ENCODE measurements at regions not wholly inside any gene's neighbourhood (a gene's known extent, or its start where the extent isn't known, plus 50 kb on each side); places are given as distances from the start of the nearest gene placed in this dataset.
A peak's percentile ranks its signal among the peaks of the same experiment; 100 is the strongest.

- peak; percentile 52 for DNase-seq
Observed at GRCh38 chr10:35912615-35913569, 270.8 kb upstream of the FZD8 start.

GRCh38 chr10:35911954-35912353, 269.9 kb upstream of the FZD8 start:
- no peak for DNase-seq

DNA sequence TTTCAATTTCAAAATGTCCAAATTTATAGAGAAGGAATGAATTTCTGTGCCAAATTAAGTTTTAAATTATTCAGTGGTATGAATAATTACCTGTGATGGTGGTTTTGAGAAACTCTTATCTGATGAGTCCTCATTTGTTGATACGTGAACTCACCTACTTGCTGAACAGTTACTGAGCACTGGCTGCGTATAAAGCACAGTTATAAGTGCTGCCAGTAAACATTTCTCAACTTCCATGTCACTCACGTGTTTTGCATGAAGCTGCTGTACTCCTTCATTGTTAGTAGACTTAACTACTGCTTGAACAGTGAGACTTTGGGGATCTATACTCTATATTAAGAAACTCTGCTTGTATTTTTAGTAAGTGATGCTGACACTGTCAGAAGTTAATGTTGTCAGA, 269.1 kb upstream of the FZD8 start:
- DNase-seq: no peak

DNA sequence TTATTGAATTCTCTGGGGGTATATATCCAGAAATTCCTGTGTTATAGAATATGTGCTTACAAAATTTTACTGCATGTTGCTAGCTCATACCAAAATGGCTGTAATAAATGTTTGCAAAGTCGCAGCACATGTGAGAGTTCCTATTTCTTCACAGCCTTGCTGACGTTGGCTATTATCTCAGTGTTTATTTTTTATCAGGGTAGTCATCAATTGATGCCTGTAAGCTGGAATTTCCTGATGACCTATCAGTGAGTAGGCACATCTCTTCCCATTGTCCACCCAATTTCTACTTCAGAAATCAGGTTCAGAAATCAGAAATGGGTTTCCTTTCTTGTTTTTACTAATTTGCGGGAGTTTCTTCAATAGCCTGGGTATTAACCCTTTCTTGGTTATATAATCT, 268.1 kb upstream of the FZD8 start:
- DNase-seq: peak; percentile 69

- DNase-seq: no peak
Observed at GRCh38 chr10:35909121-35909720, 267.1 kb upstream of the FZD8 start.

GRCh38 chr10:35908451-35908850, 266.4 kb upstream of the FZD8 start:
- DNase-seq: peak; percentile 50

DNA sequence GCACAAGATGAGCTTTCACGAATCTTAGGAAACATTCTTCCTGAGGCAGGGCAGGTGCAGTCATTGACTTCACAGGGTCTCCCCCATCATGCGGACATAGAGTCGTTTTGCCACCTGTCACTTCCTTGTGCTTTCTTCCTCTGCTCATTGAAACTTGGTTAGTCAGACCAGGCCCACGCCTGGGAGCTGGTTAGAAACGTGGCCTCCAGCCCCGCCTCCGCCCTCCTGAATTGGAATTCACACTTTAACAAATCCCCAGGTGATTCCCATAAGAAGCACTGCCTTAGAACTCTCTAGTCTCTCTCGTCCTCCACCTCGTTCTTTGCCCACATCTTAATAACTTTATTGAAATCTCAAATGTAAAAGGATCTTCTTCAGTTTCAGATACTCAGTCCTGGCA, 265.5 kb upstream of the FZD8 start:
- no peak for DNase-seq

GRCh38 chr10:35906155-35906554, 264.1 kb upstream of the FZD8 start:
- DNase-seq: no peak

- DNase-seq: no peak
Observed at GRCh38 chr10:35903021-35903420, 260.9 kb upstream of the FZD8 start.

DNA sequence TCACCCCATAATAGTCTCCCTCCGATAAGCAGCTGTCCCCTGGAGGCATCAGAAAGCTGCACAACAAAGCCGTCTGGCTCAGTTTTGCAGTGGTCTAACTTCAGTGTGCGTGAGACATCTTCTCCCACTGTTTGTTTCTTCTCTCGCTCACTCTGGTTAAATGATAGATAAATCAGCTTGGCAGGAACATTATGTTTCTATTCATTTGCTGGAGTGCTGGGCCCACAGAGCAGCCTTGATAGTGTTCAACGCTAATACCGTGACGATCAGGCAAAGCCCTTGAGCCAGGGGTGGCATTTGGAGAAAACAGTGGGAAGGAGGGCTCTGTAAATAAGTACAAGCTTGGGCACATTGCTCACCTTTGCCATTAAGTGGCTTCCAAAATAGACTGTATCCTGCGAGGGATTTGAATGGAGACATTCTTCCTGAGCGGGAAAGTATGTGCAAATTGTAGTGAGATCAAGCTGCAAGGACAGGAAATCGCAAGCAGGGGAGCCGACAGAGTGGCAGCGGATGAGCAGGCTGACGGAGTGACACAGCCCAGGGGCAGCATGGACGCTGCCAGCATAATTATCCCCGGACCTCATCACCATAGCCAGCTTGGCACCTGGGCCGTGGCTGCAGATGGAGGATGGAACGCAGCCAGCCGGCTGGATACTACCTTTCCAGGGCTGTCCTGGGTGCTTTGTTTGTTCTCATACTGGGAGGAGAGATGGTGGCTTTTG, 256.8 kb upstream of the FZD8 start:
- DNase-seq: no peak

DNA sequence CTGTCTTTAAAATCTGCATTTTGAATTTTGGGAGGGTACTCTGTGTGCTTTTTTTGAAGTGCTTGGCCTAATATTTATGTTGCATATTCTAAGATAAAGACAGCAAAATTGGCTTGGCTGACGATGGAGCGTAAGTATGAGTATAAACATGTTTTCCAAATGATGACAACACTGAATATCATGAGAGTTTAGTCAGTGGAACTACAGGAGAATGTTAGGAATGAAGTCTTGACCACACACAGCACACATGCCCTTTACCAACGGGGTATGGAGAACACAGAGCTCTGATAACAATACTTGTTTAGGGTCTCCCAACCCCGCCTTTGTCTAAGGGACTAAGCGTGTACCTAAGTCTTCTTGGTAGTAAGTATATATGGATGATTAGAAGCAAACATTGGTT, 253.9 kb upstream of the FZD8 start:
- DNase-seq: peak; percentile 81

- peak; percentile 73 for DNase-seq
Observed at GRCh38 chr10:35895331-35895730, 253.2 kb upstream of the FZD8 start.

GRCh38 chr10:35892526-35892925, 250.4 kb upstream of the FZD8 start:
- DNase-seq: no peak

- no peak for DNase-seq
Observed at GRCh38 chr10:35890676-35891495, 248.8 kb upstream of the FZD8 start.

DNA sequence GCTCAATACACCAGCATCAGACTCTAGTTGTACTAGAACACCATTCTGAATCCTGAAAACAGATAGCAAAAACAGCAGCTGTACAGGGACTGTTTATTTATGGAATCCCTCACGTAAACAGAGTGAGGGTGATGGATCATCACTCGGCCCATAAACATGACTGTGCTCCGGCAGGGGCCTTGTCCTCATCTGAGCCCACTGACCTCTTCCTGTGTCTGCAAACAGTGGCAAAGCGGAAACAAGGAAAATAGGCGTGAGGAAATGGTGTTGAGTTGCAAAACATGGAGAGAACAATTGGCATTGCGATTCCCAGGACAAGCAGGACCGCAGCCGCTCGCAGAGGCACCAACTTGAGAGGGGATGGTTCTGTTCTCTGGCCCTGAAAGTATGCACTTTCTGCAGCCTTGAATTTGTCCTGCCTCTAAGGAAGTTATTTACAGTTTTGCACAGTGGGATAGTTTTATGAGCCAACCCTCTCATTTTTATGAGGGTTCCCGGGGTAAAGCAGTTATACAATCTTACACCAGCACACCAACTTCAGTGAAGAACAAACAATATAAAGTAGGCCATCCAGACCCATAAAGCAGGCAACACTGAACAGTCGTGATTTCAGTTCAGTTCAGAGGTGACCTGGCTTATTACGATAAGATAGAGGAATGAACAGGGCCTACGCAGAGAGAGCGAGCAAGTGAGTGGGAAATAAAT, 248.0 kb upstream of the FZD8 start:
- DNase-seq: no peak

DNA sequence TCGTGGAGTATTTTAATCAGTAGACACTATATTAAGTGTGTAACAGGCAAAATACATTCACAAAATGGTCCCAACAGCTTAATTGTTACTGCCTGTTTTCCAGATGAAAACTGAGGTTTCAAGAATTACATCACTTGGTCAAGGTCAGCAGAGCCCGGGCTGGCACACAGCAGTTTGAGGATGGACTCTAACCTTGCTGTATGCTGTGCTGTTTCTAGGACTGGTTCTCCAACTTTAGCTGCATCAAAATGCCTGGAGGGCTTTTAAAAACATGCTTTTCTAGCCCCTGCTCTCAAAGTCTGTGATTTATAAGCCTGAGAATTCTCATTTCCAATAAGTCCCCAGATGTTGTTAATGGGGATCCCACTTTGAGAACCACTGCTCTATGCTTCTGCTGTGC, 247.1 kb upstream of the FZD8 start:
- no peak for DNase-seq

DNA sequence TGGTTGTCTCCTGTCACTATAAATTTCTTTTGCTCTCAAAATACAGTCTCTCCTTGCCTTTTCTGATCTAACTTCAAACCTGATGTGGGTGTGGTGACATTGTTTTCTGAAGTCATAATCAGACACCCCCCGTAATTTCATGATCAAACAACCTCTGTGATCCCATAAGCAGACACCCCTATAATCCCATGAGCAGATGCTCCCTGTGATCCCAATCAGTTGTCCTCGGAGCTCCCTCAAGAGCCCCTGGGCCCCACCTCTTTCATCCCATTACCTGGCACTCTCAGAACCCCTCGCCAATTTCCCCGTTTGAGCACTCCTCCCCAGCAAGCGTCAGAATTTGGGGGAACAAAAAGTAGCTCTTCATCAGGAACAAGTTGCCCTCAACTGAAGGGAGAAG, 246.3 kb upstream of the FZD8 start:
- no peak for DNase-seq

DNA sequence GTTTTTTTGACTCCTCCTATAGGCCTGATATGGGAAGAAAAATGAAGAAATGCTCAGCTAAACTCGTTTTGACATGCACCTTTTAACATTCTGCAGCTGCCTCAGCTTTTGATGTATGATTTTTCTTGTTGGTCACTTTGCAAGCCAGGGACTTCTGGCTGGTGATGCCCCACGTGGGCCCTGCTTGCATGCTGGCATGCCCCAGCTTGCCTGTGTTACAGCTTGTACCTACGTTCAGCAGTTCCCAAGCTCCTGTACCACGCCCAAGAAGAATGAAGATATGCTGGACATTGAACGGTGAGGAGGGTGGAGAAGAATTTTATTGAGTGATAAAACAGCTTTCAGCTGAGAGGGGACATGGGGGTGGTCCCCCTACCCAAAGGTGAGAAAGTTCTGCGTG, 245.6 kb upstream of the FZD8 start:
- DNase-seq: no peak

DNA sequence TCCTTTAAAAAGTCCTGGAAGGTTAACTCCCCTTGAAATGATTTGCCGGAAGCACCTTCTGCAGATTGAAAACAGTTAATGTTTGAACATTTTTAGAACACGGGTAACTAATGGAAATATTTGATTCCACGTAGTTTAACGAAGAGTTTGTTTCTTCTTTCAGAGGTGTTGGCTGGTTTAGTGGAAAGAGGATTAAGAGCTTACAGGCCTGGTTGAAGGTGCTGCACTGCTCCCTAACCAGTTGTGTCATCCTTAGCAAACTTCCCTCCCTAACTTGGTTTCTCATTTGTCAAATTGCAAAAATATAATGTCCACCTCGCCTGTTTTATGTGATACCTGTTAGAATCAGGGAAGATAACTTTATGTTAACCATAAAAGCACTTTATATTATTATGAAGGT, 243.0 kb upstream of the FZD8 start:
- no peak for DNase-seq

DNA sequence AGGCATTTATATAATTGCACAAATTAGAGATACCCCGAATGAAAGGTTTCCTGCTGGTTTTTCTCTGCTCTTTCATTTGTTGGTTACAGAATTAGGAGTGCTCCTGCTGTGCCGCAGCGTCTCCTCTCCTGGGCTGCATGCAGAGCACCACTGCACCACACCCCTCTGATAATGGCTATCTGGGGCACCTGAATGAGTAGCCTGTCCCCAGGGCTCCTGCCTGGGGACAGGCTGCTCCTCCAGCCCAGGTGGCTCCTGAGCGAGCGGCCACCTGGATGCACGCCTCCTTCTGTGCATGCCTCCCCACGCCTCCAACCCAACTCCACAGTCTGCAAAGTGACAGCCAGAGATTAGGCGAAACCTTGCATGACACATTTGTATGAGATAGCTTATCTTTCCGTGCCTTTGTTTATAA, 242.6 kb upstream of the FZD8 start:
- no peak for DNase-seq

DNA sequence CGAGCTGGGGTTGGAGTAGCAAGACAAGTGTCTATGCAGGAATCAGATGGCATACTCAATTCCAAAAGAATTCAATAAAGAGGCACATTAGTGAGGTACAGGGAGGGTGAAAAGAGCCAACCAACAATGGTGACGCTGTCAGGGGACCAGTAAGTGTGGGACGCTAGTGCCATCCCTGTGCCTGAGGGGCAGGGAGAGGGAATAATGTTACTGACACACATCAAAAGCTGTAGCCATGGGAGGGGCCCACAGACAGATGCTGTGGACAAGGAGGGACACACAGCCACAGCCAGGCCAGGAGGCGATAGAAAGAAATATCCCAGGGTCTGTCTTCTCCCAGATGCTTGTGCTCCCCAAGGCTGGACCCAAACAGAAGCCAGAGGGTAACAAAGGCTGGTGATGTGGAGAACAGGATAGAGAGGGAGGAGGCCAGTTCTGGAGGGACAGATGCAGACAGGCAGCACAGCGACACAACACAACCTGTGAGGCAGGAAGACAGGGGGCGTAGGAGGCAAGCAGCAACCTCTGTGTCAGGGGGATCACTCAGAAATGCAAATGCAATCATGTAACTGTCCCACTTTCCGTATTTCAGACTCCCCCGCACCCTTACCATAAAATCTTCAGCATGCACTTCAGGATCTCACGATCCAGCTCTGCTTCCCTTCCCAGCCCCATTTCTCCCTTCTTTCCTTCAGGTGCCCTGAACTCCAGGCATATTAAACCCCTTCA, 240.5 kb upstream of the FZD8 start:
- DNase-seq: no peak

- no peak for DNase-seq
Observed at GRCh38 chr10:35881320-35881719, 239.2 kb upstream of the FZD8 start.
